GM19023 (cell line): ENCODE measurements at regions not wholly inside any gene's neighbourhood (a gene's known extent, or its start where the extent isn't known, plus 50 kb on each side); places are given as distances from the start of the nearest gene placed in this dataset.

Experiments used
- ATAC-seq: cut with Tn5 transposase; IDR thresholded peaks from one replicate; pipeline ENCODE4 v1.9.1; 2021; ENCODE audit warnings: mild to moderate bottlenecking, moderate library complexity; ENCODE audit not compliant: unreplicated experiment

GRCh38 chr16:76612497-76612896 lies 335.3 kb downstream of the CNTNAP4 start:
- ATAC-seq, result no peak

- ATAC-seq, result no peak
Observed at GRCh38 chr16:76614269-76614668, 337.1 kb downstream of the CNTNAP4 start.

GRCh38 chr16:76622876-76623275 lies 345.7 kb downstream of the CNTNAP4 start:
- ATAC-seq, result no peak

- ATAC-seq, result no peak
Observed at GRCh38 chr16:76634847-76635697, 357.9 kb downstream of the CNTNAP4 start.

- no peak for ATAC-seq
Observed at GRCh38 chr16:76639685-76640289, 362.6 kb downstream of the CNTNAP4 start.

- ATAC-seq, result no peak
Observed at GRCh38 chr16:76650582-76650981, 373.4 kb downstream of the CNTNAP4 start.

GRCh38 chr16:76653390-76654026 lies 376.3 kb downstream of the CNTNAP4 start:
- ATAC-seq, result peak; percentile 80

- ATAC-seq, result no peak
Observed at GRCh38 chr16:76654088-76654820, 377.1 kb downstream of the CNTNAP4 start.

- ATAC-seq, result no peak
Observed at GRCh38 chr16:76656994-76657393, 379.8 kb downstream of the CNTNAP4 start.

GRCh38 chr16:76661691-76662235 lies 384.6 kb downstream of the CNTNAP4 start:
- ATAC-seq, result no peak

GRCh38 chr16:76665571-76666275 lies 388.5 kb downstream of the CNTNAP4 start:
- no peak for ATAC-seq

GRCh38 chr16:76668207-76668725 lies 391.1 kb downstream of the CNTNAP4 start:
- no peak for ATAC-seq

GRCh38 chr16:76669288-76669687 lies 392.1 kb downstream of the CNTNAP4 start:
- no peak for ATAC-seq

GRCh38 chr16:76670125-76670857 lies 393.1 kb downstream of the CNTNAP4 start:
- no peak for ATAC-seq

- ATAC-seq, result no peak
Observed at GRCh38 chr16:76676356-76676755, 399.2 kb downstream of the CNTNAP4 start.

- no peak for ATAC-seq
Observed at GRCh38 chr16:76681296-76681695, 404.1 kb downstream of the CNTNAP4 start.

GRCh38 chr16:76683051-76683450 lies 405.9 kb downstream of the CNTNAP4 start:
- ATAC-seq, result no peak

GRCh38 chr16:76696876-76697275 lies 419.7 kb downstream of the CNTNAP4 start:
- no peak for ATAC-seq

GRCh38 chr16:76705892-76706291 lies 428.7 kb downstream of the CNTNAP4 start:
- ATAC-seq, result no peak
